K562 (cell line): ENCODE measurements at regions not wholly inside any gene's neighbourhood (a gene's known extent, or its start where the extent isn't known, plus 50 kb on each side); places are given as distances from the start of the nearest gene placed in this dataset.

ENCODE experiments used
- BRF1 ChIP-seq: IDR thresholded peaks from 3 replicates; pipeline ENCODE4 v1.6.1; 2011; ENCODE audit warnings: borderline replicate concordance, mild to moderate bottlenecking; ENCODE audit not compliant: insufficient read length; ENCODE audit errors: extremely low read depth
- CBX1 ChIP-seq: sonication (generic); IDR thresholded peaks from 2 replicates; pipeline ENCODE4 v1.6.1; 2016; ENCODE audit warnings: antibody characterized with exemption, low read depth, mild to moderate bottlenecking
- CTCF ChIP-seq, 3 experiments: IDR thresholded peaks in 2 of 3; conservative IDR thresholded peaks in 1 of 3; 2 replicates each; pipeline ENCODE4 v1.5.1; 2011 to 2012; ENCODE audit warnings: low read length in 3 of 3, mild to moderate bottlenecking in 3 of 3, control low read depth in 2 of 3, improper control_type of control experiment in 1 of 3, inconsistent platforms in 1 of 3, low read depth in 1 of 3, mixed read lengths in 1 of 3, moderate library complexity in 1 of 3; ENCODE audit not compliant: insufficient read depth in 2 of 3
- HBP1 ChIP-seq: fragments of 450-650 bp; formaldehyde crosslinking; IDR thresholded peaks from 2 replicates; pipeline ENCODE4 v1.4.0; 2022; ENCODE audit warnings: missing genetic modification characterization
- REST ChIP-seq, 2 experiments: fragments of 450-650 bp; formaldehyde crosslinking in 1 of 2; IDR thresholded peaks; 2 replicates each; pipeline versions ENCODE4 v1.4.0 to v1.6.1; 2014 to 2020; ENCODE audit warnings: mild to moderate bottlenecking in 2 of 2, borderline replicate concordance in 1 of 2, low read depth in 1 of 2
- SRF ChIP-seq, 2 experiments: fragments of 250-450, 450-650 bp in 1 of 2; sonication (Bioruptor Pico) in 1 of 2; sonication (generic) in 1 of 2; formaldehyde crosslinking; IDR thresholded peaks; 2 replicates each; pipeline versions ENCODE4 v1.5.0 to v1.5.1; 2020 to 2022; ENCODE audit warnings: mild to moderate bottlenecking in 1 of 2, missing genetic modification reagents in 1 of 2
- ZNF12 ChIP-seq: sonication (generic); formaldehyde crosslinking; IDR thresholded peaks from 2 replicates; pipeline ENCODE4 v1.4.0; 2020; ENCODE audit warnings: mild to moderate bottlenecking, missing genetic modification reagents
- TF ChIP-seq, protein P1 (sequence below): sonication (generic); formaldehyde crosslinking; IDR thresholded peaks from 2 replicates; pipeline ENCODE4 v1.5.0; 2020; ENCODE audit warnings: missing genetic modification reagents

DNA sequence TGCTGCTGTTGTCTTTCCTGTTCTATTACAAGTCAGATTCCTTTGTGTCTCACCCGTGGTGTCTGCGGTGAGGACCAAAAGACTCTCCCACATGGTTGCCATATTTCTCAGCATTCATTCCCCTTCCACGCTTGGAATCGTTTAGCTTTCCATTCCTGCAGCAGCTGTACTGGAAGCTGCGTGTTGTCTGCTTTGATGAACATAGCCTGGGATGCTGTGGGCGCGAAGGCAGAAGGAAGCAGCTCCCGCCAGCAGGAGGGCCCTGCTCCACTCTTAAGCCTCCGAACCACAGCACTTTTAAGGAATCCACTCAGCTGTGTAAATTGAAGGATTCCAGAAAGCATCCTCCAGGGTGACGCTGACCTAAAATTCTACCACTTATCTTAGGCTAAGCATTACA, 303.6 kb upstream of the PITRM1 start:
- TF ChIP-seq REST (IDR thresholded peaks at IDR 0.05; ENCODE audit: borderline replicate concordance) = no peak
- TF ChIP-seq REST (CRISPR knock-in tag; IDR thresholded peaks at IDR 0.05; ENCODE audit: low read depth) = no peak
- no peak for TF ChIP-seq SRF (CRISPR knock-in tag; IDR thresholded peaks at IDR 0.05)
- no peak for TF ChIP-seq CTCF (IDR thresholded peaks at IDR 0.05 in 2 of 3, conservative IDR thresholded peaks at IDR 0.05 in 1 of 3; ENCODE audit: insufficient read depth in 2 of 3, low read depth in 1 of 3, low read length in 3 of 3)
- no peak for TF ChIP-seq HBP1 (CRISPR knock-in tag)
- TF ChIP-seq, protein P1, sequence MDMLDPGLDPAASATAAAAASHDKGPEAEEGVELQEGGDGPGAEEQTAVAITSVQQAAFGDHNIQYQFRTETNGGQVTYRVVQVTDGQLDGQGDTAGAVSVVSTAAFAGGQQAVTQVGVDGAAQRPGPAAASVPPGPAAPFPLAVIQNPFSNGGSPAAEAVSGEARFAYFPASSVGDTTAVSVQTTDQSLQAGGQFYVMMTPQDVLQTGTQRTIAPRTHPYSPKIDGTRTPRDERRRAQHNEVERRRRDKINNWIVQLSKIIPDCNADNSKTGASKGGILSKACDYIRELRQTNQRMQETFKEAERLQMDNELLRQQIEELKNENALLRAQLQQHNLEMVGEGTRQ (CRISPR knock-in tag) = no peak
- TF ChIP-seq BRF1 = no peak
- TF ChIP-seq ZNF12 (CRISPR knock-in tag) = no peak
- no peak for TF ChIP-seq CBX1
